GM19328 (cell line): ENCODE measurements at regions not wholly inside any gene's neighbourhood (a gene's known extent, or its start where the extent isn't known, plus 50 kb on each side); places are given as distances from the start of the nearest gene placed in this dataset.

Experiments used
- ATAC-seq: cut with Tn5 transposase; IDR thresholded peaks from one replicate; pipeline ENCODE4 v1.9.1; 2021; ENCODE audit warnings: mild to moderate bottlenecking, moderate library complexity; ENCODE audit not compliant: unreplicated experiment

- no peak for ATAC-seq
These were observed 208.6 kb upstream of the STEAP4 start for GRCh38 chr7:88515301-88515700.

GRCh38 chr7:88509341-88509740 lies 202.6 kb upstream of the STEAP4 start:
- ATAC-seq: no peak

GRCh38 chr7:88500131-88500530 lies 193.4 kb upstream of the STEAP4 start:
- no peak for ATAC-seq

GRCh38 chr7:88495881-88496725 lies 189.4 kb upstream of the STEAP4 start:
- ATAC-seq: no peak

- no peak for ATAC-seq
These were observed 185.5 kb upstream of the STEAP4 start for GRCh38 chr7:88492153-88492552.

- no peak for ATAC-seq
These were observed 184.2 kb upstream of the STEAP4 start for GRCh38 chr7:88490874-88491273.

- ATAC-seq: no peak
These were observed 183.5 kb upstream of the STEAP4 start for GRCh38 chr7:88490161-88490560.

GRCh38 chr7:88485821-88486220 lies 179.1 kb upstream of the STEAP4 start:
- ATAC-seq: no peak

- ATAC-seq: no peak
These were observed 177.9 kb upstream of the STEAP4 start for GRCh38 chr7:88484551-88484950.

GRCh38 chr7:88480896-88481295 lies 174.2 kb upstream of the STEAP4 start:
- ATAC-seq: no peak

- no peak for ATAC-seq
These were observed 173.6 kb upstream of the STEAP4 start for GRCh38 chr7:88480271-88480670.

- ATAC-seq: no peak
These were observed 171.3 kb upstream of the STEAP4 start for GRCh38 chr7:88477976-88478375.

GRCh38 chr7:88465600-88465999 lies 158.9 kb upstream of the STEAP4 start:
- ATAC-seq: no peak

GRCh38 chr7:88462799-88463198 lies 156.1 kb upstream of the STEAP4 start:
- ATAC-seq: no peak

GRCh38 chr7:88460650-88461049 lies 154.0 kb upstream of the STEAP4 start:
- no peak for ATAC-seq

GRCh38 chr7:88458946-88459345 lies 152.3 kb upstream of the STEAP4 start:
- no peak for ATAC-seq

- no peak for ATAC-seq
These were observed 151.6 kb upstream of the STEAP4 start for GRCh38 chr7:88458279-88458678.

GRCh38 chr7:88457320-88457719 lies 150.6 kb upstream of the STEAP4 start:
- ATAC-seq: no peak

GRCh38 chr7:88456490-88456889 lies 149.8 kb upstream of the STEAP4 start:
- ATAC-seq: no peak

- ATAC-seq: no peak
These were observed 149.0 kb upstream of the STEAP4 start for GRCh38 chr7:88455696-88456095.

- no peak for ATAC-seq
These were observed 146.0 kb upstream of the STEAP4 start for GRCh38 chr7:88452646-88453045.

GRCh38 chr7:88450874-88451273 lies 144.2 kb upstream of the STEAP4 start:
- ATAC-seq: no peak

GRCh38 chr7:88449410-88449809 lies 142.7 kb upstream of the STEAP4 start:
- no peak for ATAC-seq
